NT2/D1 (cell line): ENCODE measurements at regions not wholly inside any gene's neighbourhood (a gene's known extent, or its start where the extent isn't known, plus 50 kb on each side); places are given as distances from the start of the nearest gene placed in this dataset.

Experiments
- DNase-seq: peaks from one replicate; pipeline ENCODE4 v3.0.0-alpha.2; 2011; ENCODE audit warnings: low read depth, low spot score
- H3K27me3 ChIP-seq: 2 replicates; pipeline ENCODE4 v1.6.0; 2011; ENCODE audit warnings: mild to moderate bottlenecking; ENCODE audit not compliant: insufficient read length, insufficient read depth
- H3K36me3 ChIP-seq: 2 replicates; pipeline ENCODE4 v1.6.1; 2011; ENCODE audit warnings: mild to moderate bottlenecking, low read length, mixed read lengths; ENCODE audit not compliant: insufficient read depth, insufficient read length
- H3K4me1 ChIP-seq: 2 replicates; pipeline ENCODE4 v1.5.1; 2011; ENCODE audit not compliant: insufficient read depth, insufficient read length
- H3K4me3 ChIP-seq: 2 replicates; pipeline ENCODE4 v1.5.1; 2011; ENCODE audit warnings: low read depth; ENCODE audit not compliant: insufficient read length
- H3K9ac ChIP-seq: 2 replicates; pipeline ENCODE4 v1.6.0; 2011; ENCODE audit warnings: low read depth; ENCODE audit not compliant: insufficient read length
- H3K9me3 ChIP-seq: 2 replicates; pipeline ENCODE4 v1.5.1; 2011; ENCODE audit warnings: mild to moderate bottlenecking, low read length; ENCODE audit not compliant: insufficient read depth
- SUZ12 ChIP-seq: IDR thresholded peaks from 2 replicates; pipeline ENCODE4 v1.6.1; 2011; ENCODE audit not compliant: insufficient read length, insufficient read depth; ENCODE audit errors: extremely low read depth
- YY1 ChIP-seq: IDR thresholded peaks from 2 replicates; pipeline ENCODE4 v1.6.1; 2011; ENCODE audit not compliant: insufficient read length, insufficient read depth
- ZNF274 ChIP-seq: IDR thresholded peaks from 2 replicates; pipeline ENCODE4 v1.6.1; 2011; ENCODE audit warnings: mild to moderate bottlenecking, low read depth, low read length

DNA sequence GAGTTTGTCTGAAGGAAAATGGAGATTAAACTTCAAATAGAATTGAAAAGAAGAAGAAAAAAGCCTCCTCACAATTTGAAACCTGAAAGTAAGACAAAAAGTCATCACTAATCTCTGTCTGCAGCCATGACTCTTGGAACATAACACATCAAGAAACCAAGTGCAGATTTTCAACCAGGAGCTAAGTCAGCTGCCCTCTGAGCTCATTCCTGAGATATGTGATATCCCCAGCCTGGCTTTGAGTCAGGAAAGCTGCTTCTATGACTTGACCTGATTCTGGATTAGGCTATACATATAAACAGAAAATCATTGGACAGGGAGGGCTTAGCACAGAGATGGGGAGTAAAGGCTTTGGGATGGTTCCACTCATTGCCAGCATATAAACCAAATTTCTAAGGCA lies 891.4 kb downstream of the TFAP2A start:
- Histone ChIP-seq H3K4me3 (no peak overlapping the region), H3K27me3 (no peaks in the 10 kb centered on the region), H3K9me3 (no peaks in the 10 kb centered on the region), H3K36me3 (no peaks in the 10 kb centered on the region), H3K4me1 (no peaks in the 10 kb centered on the region), H3K9ac (no peak overlapping the region)
- no peak for TF ChIP-seq SUZ12
- no peak for TF ChIP-seq ZNF274
- TF ChIP-seq YY1: no peak
- no peak for DNase-seq

DNA sequence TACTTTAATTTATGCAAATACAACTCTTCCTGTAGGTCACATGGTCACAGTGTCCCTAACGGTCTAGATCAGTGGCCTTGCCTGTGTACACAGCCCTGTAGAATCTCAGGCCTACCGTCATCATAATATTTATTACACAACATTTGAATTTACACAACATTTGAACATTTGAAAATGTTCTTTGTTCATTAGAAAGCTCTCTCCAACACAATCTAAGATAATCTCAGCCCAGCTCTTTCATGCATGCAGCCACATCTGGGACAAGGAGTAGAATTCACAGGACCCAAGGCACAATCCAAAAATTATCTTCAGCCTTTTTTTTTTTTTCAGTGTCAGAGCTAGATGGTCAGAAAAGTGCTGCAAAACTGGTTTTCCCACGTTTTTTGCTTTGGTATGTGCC lies 892.8 kb downstream of the TFAP2A start:
- Histone ChIP-seq H3K4me1 (no peaks in the 10 kb centered on the region), H3K9me3 (no peaks in the 10 kb centered on the region), H3K9ac (no peak overlapping the region), H3K4me3 (no peak overlapping the region), H3K27me3 (no peaks in the 10 kb centered on the region), H3K36me3 (no peaks in the 10 kb centered on the region)
- DNase-seq: no peak
- TF ChIP-seq YY1: no peak
- TF ChIP-seq ZNF274: no peak
- no peak for TF ChIP-seq SUZ12

DNA sequence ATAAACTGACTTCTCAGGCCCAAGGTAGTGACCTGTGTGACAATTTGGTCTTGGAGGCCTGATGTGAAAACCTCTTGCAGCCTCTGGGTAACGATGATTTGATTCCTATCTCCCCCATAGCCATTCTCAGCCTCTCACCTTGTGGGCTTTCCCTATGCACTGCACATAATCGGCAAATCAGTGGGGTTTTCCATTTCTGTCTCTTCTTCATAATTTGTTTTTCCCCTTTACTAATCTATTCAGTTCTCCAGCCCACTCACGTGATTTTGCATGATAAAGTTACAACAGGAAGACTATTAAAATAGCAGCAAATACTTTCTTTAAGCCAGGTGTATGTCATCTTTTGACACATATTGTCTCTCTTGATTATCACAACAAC lies 893.7 kb downstream of the TFAP2A start:
- H3K9me3 ChIP-seq: no peaks in the 10 kb centered on the region
- no peak for DNase-seq
- H3K36me3 ChIP-seq: no peaks in the 10 kb centered on the region
- H3K4me3 ChIP-seq: no peak overlapping the region
- no peaks in the 10 kb centered on the region for H3K27me3 ChIP-seq
- no peak overlapping the region for H3K9ac ChIP-seq
- no peak for TF ChIP-seq SUZ12
- TF ChIP-seq ZNF274: no peak
- TF ChIP-seq YY1: no peak
- H3K4me1 ChIP-seq: no peaks in the 10 kb centered on the region

DNA sequence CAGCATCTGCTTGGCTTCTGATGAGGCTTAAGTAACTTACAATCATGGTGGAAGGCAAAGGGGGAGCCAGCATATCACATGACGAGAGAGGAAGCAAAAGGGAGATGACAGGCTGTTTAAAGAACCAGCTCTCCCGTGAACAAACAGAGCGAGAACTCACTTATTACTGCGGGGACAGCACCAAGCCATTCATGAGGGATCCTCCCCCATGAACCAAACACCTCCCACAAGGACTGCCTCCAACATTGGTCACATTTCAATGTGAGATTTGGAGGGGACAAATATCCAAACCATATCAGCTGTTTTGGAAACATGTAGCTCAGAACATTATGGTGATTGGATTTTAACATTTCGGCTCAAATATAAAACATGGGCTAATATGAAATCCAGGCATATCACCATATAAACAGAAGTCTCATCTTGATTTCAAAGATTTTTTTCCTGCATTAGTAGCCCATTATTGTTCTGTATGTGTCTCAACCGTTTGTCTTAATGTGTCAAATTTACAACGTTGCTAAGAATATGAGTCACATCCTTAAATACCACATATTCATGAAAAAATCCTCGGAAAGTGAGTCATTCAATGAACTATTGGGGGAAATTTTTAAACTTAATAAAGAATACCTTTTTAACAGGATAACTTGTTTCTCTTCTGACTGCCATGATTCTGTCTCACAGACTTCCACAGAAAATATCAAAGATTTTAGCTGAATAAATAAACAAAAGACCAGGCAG lies 894.3 kb downstream of the TFAP2A start:
- Histone ChIP-seq H3K9ac (no peak overlapping the region), H3K4me3 (no peak overlapping the region), H3K36me3 (no peaks in the 10 kb centered on the region), H3K27me3 (no peaks in the 10 kb centered on the region), H3K9me3 (no peaks in the 10 kb centered on the region), H3K4me1 (no peaks in the 10 kb centered on the region)
- no peak for DNase-seq
- TF ChIP-seq ZNF274 (no peak), SUZ12 (no peak), YY1 (no peak)

DNA sequence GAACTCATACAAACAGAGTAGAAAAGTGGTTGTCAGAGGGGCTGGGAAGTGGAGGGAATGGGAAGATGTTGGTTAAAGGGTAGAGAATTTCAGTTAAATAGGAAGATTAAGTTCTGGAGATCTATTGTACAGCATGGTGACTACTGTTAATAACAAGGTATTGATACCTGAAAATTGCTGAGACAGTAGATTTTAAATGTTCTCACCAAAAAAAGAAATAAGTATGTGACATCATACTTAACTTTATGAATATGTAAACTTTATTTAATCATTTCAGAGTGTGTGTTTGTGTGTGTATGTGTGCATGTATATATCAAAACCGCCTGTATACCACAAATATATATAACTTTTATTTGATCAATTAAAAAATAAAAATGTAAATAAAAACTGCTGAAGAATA lies 896.4 kb downstream of the TFAP2A start:
- Histone ChIP-seq H3K9me3 (no peaks in the 10 kb centered on the region), H3K4me3 (no peak overlapping the region), H3K9ac (no peak overlapping the region), H3K27me3 (no peaks in the 10 kb centered on the region), H3K4me1 (no peaks in the 10 kb centered on the region), H3K36me3 (no peaks in the 10 kb centered on the region)
- TF ChIP-seq SUZ12 (no peak), ZNF274 (no peak), YY1 (no peak)
- no peak for DNase-seq

DNA sequence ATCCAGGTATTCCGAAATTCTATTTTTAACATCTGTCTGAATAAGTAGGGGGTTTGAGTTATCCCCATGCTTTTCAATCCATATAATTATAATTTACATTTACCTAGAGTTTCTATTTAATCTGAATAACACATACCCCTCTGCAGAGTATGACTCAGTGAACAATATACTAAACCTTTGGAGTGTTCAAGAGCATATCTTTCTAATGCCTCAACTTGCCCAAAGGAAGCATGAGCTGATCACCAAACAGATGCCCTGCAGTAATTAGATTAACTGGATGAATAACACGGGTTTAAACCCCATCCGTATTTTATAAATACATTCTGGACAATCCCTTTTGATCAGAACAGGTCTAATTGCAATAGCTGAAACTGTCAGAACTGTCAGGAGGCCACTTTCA lies 897.1 kb downstream of the TFAP2A start:
- Histone ChIP-seq H3K27me3 (no peaks in the 10 kb centered on the region), H3K9me3 (no peaks in the 10 kb centered on the region), H3K9ac (no peak overlapping the region), H3K36me3 (no peaks in the 10 kb centered on the region), H3K4me3 (no peak overlapping the region), H3K4me1 (no peaks in the 10 kb centered on the region)
- no peak for DNase-seq
- TF ChIP-seq ZNF274 (no peak), SUZ12 (no peak), YY1 (no peak)

DNA sequence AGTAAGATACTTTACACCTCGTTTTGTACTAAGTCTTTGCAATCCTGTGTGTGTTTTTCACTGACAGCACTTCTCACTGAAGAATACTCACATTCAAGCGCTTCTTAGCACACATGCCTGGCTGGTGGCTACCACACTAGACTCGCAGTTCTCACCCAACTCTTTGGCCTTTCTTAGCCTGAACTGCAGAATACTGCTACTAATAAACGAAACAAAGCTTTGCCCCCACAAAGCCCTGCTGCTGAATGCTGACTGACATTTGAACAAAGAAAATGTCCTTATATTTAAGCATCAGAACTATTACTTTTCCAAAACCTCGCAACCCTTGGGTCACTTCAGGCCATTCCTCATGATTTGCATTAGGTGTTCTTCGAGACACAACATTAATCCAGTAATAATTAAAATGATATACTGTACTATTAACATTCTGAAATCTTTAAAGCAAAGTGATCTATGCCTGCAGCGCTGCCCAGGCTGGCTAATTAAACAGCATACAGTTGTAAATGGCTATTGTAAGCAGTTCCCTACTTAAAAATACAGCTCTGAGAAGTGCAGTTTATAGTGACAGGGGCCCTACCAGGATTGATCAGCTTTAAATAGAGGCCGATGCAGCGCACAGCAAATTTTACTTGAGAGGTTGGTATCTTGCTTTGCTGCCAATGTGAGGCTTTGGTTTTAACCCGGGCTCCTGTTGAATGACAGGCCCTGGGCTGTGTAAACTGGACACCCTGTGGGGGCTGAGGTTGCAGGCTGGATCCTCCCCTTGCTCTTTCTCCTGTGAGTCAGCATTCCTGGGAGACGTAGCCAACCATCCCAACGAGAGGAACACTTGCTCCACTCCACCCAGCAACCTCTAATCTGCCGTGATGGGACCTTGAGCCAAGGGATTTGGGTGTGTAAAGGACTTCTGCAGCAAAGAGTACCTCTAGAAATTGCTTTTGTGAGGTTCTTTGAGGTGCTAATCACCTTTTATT lies 899.0 kb downstream of the TFAP2A start:
- Histone ChIP-seq H3K9ac (no peak overlapping the region), H3K27me3 (no peaks in the 10 kb centered on the region), H3K36me3 (no peaks in the 10 kb centered on the region), H3K4me1 (no peaks in the 10 kb centered on the region), H3K4me3 (no peak overlapping the region), H3K9me3 (no peaks in the 10 kb centered on the region)
- DNase-seq: no peak
- TF ChIP-seq ZNF274 (no peak), YY1 (no peak), SUZ12 (no peak)
